K562 (cell line): ENCODE measurements at regions not wholly inside any gene's neighbourhood (a gene's known extent, or its start where the extent isn't known, plus 50 kb on each side); places are given as distances from the start of the nearest gene placed in this dataset.
"Not testable (repeated sequence)": the region's sequence is repeated elsewhere in the genome, so short reads cannot be mapped to it uniquely, and the experiment has no call there.

Experiments used
- ATAC-seq: fragments of 200-7000 bp; cut with Tn5 transposase; 3 replicates; pipeline ENCODE4 v1.9.1; 2020; ENCODE audit warnings: moderate library complexity
- BruUV-seq: library from RNA; stranded (reverse); fragments of 400-500 nt; replicated peaks from 2 replicates; lab custom pipeline; 2021; lab: Mats Ljungman, UMichigan
- CTCF ChIA-PET: fragments of 300-600 bp; formaldehyde crosslinking; extraction: SDS; loops from one replicate; lab custom pipeline; 2021; ENCODE audit warnings: low intra/inter-chr PET ratio; lab: Yijun Ruan, JAX
- POLR2A ChIA-PET: fragments of 300-600, 350-650 bp; sonication (Branson Sonifier 250); formaldehyde crosslinking; extraction: SDS; loops from one replicate; lab custom pipeline; 2021; ENCODE audit warnings: antibody characterized with exemption, inconsistent platforms; lab: Yijun Ruan, JAX
- DNase-seq, 4 experiments: peaks; one replicate each; pipeline versions ENCODE4 v3.0.0 to v3.0.0-alpha.2; 2011 to 2018; ENCODE audit warnings: low spot score in 3 of 4, mixed read lengths in 3 of 4; ENCODE audit errors: extremely low read depth in 1 of 4
- FAIRE-seq: peaks from 2 replicates; lab custom pipeline; 2011; peaks lifted over from hg19 to GRCh38; lab: Jason Lieb, UNC
- H2AFZ ChIP-seq: 2 replicates; pipeline ENCODE4 v1.6.0; 2011; ENCODE audit warnings: low read depth, low read length, control low read depth, inconsistent platforms
- H3K27ac ChIP-seq: fragments of 200-600 bp; 3 replicates; pipeline ENCODE4 v1.8.0; 2011; ENCODE audit warnings: low read depth, mild to moderate bottlenecking, control low read depth, inconsistent platforms, low read length, moderate library complexity, mixed read lengths; ENCODE audit errors: extremely low read depth
- H3K27me3 ChIP-seq, 2 experiments: fragments of 300-600 bp in 1 of 2; 2 replicates in 1 of 2; 3 replicates in 1 of 2; pipeline versions ENCODE4 v1.6.0 to v1.8.0; 2011; ENCODE audit warnings: inconsistent platforms in 2 of 2, low read length in 2 of 2, mild to moderate bottlenecking in 1 of 2, mixed read lengths in 1 of 2, moderate library complexity in 1 of 2; ENCODE audit not compliant: control insufficient read depth in 2 of 2, insufficient read depth in 2 of 2
- H3K36me3 ChIP-seq: fragments of 300-600 bp; 3 replicates; pipeline ENCODE4 v1.8.0; 2011; ENCODE audit warnings: mild to moderate bottlenecking, low read length, inconsistent platforms; ENCODE audit not compliant: control insufficient read depth, insufficient read depth
- H3K4me1 ChIP-seq, 2 experiments: fragments of 200-600 bp in 1 of 2; replicated peaks in 1 of 2; 2 replicates in 1 of 2; 3 replicates in 1 of 2; pipeline versions ENCODE4 v1.5.1 to v1.8.0; 2011; ENCODE audit warnings: inconsistent platforms in 2 of 2, low read length in 2 of 2, mild to moderate bottlenecking in 1 of 2, mixed read lengths in 1 of 2, moderate library complexity in 1 of 2; ENCODE audit not compliant: control insufficient read depth in 2 of 2, insufficient read depth in 2 of 2
- H3K4me2 ChIP-seq: 2 replicates; pipeline ENCODE4 v1.6.1; 2011; ENCODE audit warnings: low read length, control low read depth, inconsistent platforms, mixed read lengths; ENCODE audit not compliant: insufficient read depth
- H3K4me3 ChIP-seq: fragments of 200-600 bp; sonication (generic), shearing (Covaris generic); 2 replicates; pipeline ENCODE4 v1.5.1; 2016; ENCODE audit warnings: control low read depth, inconsistent platforms
- H3K79me2 ChIP-seq: fragments of 200-600 bp; 3 replicates; pipeline ENCODE4 v1.8.0; 2011; ENCODE audit warnings: low read length, inconsistent platforms; ENCODE audit not compliant: control insufficient read depth, insufficient read depth
- H3K9ac ChIP-seq, 2 experiments: 2 replicates each; pipeline versions ENCODE4 v1.6.0 to v1.6.1; 2011; ENCODE audit warnings: low read depth in 2 of 2, low read length in 2 of 2, control low read depth in 1 of 2, inconsistent platforms in 1 of 2, mild to moderate bottlenecking in 1 of 2, mixed read lengths in 1 of 2; ENCODE audit not compliant: insufficient read depth in 1 of 2
- H3K9me1 ChIP-seq: one replicate; pipeline ENCODE4 v1.6.0; 2011; ENCODE audit warnings: inconsistent platforms, mild to moderate bottlenecking, low read length, moderate library complexity; ENCODE audit not compliant: control insufficient read depth, insufficient read depth
- H3K9me3 ChIP-seq: replicated peaks from 2 replicates; pipeline ENCODE4 v1.5.1; 2011; ENCODE audit warnings: low read depth, low read length, inconsistent platforms; ENCODE audit not compliant: control insufficient read depth, insufficient read depth
- H4K20me1 ChIP-seq: replicated peaks from 2 replicates; pipeline ENCODE4 v1.6.1; 2011; ENCODE audit warnings: low read length, inconsistent platforms, mixed read lengths; ENCODE audit not compliant: control insufficient read depth, insufficient read depth
- ARID2 ChIP-seq: fragments of 450-650 bp; IDR thresholded peaks from 2 replicates; pipeline ENCODE4 v1.6.1; 2017; ENCODE audit warnings: antibody characterized with exemption, mild to moderate bottlenecking
- CSDE1 ChIP-seq, 2 experiments: fragments of 450-650 bp; IDR thresholded peaks; 2 replicates each; pipeline ENCODE4 v1.6.1; 2016; ENCODE audit warnings: mild to moderate bottlenecking in 1 of 2
- WGBS: fragments of 100-300 bp; shearing (Covaris generic); methylation state at CpG from one replicate; pipeline ENCODE4 v1.1.6; 2016; ENCODE audit warnings: low coverage, mixed read lengths; ENCODE audit not compliant: insufficient coverage; ENCODE audit errors: missing lambda C conversion rate; 5-methylcytosine and 5-hydroxymethylcytosine counted together
- in situ Hi-C: fragments of 300-500 bp; cut with MboI; formaldehyde crosslinking; loops from 4 replicates; pipeline ENCODE4 v1.15.0; 2018; ENCODE audit warnings: inconsistent platforms, mixed read lengths
- intact Hi-C: fragments of 100-400 bp; cut with micrococcal nuclease; formaldehyde crosslinking; loops from 2 replicates; pipeline ENCODE4 v1.14.2; 2022
- TF ChIP-seq, protein P1 (sequence below): sonication (generic); formaldehyde crosslinking; IDR thresholded peaks from 2 replicates; pipeline ENCODE4 v1.8.1; 2023; ENCODE audit warnings: mild to moderate bottlenecking, missing genetic modification reagents

DNA sequence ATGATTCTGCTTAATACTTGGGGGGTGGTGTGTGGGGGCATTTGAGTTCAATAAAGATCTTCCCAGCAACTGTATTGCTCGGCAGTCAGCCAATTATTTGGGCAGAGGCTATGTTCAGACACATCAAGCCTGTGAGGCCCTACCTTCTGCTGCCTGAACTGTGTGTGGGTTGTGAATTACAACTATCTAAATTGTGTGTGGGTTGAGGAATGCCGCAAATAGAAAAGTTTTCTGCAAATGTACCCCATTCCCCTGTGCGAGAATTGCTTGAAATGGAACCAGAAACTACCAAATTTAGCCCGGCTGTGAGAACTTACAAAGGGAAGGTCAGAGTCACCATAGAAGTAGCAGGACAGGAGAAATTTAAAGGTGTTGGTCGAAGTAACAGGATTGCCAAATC lies 360.0 kb upstream of the PIK3R1 start:
- no peaks in the 10 kb centered on the region for H3K79me2 ChIP-seq
- CTCF ChIA-PET, result no interaction called here
- no peak overlapping the region for H3K27ac ChIP-seq
- TF ChIP-seq, protein P1, sequence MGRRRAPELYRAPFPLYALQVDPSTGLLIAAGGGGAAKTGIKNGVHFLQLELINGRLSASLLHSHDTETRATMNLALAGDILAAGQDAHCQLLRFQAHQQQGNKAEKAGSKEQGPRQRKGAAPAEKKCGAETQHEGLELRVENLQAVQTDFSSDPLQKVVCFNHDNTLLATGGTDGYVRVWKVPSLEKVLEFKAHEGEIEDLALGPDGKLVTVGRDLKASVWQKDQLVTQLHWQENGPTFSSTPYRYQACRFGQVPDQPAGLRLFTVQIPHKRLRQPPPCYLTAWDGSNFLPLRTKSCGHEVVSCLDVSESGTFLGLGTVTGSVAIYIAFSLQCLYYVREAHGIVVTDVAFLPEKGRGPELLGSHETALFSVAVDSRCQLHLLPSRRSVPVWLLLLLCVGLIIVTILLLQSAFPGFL (CRISPR knock-in tag), result no peak
- TF ChIP-seq ARID2 (no peak), CSDE1 (IDR thresholded peaks at IDR 0.05) (no peak)
- TF ChIP-seq, all 486 proteins: peak for 0
- FAIRE-seq (no peak), DNase-seq (no peak), ATAC-seq (no peak)
- no peaks in the 10 kb centered on the region for H3K9me1 ChIP-seq
- H3K4me1 ChIP-seq, result no peaks in the 10 kb centered on the region; a peak in 1 of 5 replicates
- no peaks in the 10 kb centered on the region for H4K20me1 ChIP-seq
- no peaks in the 10 kb centered on the region for H3K27me3 ChIP-seq
- no TSS peak for BruUV-seq
- no peak overlapping the region for H3K4me2 ChIP-seq
- no peaks in the 10 kb centered on the region for H3K36me3 ChIP-seq
- WGBS, result 0% methylated on average over 5 of the region's 5 CpGs
- H3K9ac ChIP-seq, result no peak overlapping the region
- no peak overlapping the region for H3K4me3 ChIP-seq
- H3K9me3 ChIP-seq, result no peaks in the 10 kb centered on the region
- POLR2A ChIA-PET, result interaction anchor here (0.6 kb wide), 1 partner anchor 252 kb away, joined by 3 read pairs; no protein-coding TSS in a partner anchor
- H2AFZ ChIP-seq, result no peak overlapping the region
- in situ Hi-C loops, result no loop called here
- intact Hi-C loops, result no loop called here

DNA sequence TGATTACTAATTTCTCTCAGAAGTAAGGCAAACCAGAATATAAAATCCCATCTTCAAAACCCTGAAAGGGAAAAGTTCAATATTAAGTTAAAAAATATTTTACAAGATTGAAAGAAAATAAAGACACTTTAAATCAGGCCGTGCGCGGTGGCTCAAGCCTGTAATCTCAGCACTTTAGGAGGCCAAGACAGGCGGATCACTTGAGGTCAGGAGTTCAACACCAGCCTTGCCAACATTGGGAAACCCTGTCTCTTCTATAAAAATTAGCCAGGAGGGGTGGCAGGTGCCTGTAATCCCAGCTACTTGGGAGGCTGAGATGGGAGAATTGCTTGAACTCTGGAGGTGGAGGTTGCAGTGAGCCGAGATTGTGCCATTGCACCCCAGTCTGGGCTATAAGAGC lies 364.6 kb upstream of the PIK3R1 start:
- CTCF ChIA-PET, H3K9me1 ChIP-seq, H3K9ac ChIP-seq, H4K20me1 ChIP-seq, H3K79me2 ChIP-seq, H3K4me2 ChIP-seq, H3K9me3 ChIP-seq, FAIRE-seq, H3K4me3 ChIP-seq, ATAC-seq, DNase-seq, H3K27me3 ChIP-seq, POLR2A ChIA-PET, intact Hi-C loops, H2AFZ ChIP-seq, BruUV-seq, H3K4me1 ChIP-seq, in situ Hi-C loops, H3K27ac ChIP-seq, H3K36me3 ChIP-seq: not testable (repeated sequence)
- 3% methylated on average over 5 of the region's 5 CpGs for WGBS
